GM12865 (cell line): ENCODE measurements at regions not wholly inside any gene's neighbourhood (a gene's known extent, or its start where the extent isn't known, plus 50 kb on each side); places are given as distances from the start of the nearest gene placed in this dataset.

Experiments
- DNase-seq: peaks from one replicate; pipeline ENCODE4 v3.0.0; 2010; ENCODE audit warnings: low read depth
- H3K4me3 ChIP-seq: 2 replicates; pipeline ENCODE4 v1.5.1; 2011; ENCODE audit warnings: mild to moderate bottlenecking, low read depth, low read length, control low read depth
- CTCF ChIP-seq: IDR thresholded peaks from 2 replicates; pipeline ENCODE4 v1.5.1; 2011; ENCODE audit warnings: low read length, control low read depth, low read depth, inconsistent platforms; ENCODE audit not compliant: insufficient read depth; ENCODE audit errors: missing control alignments

GRCh38 chr22:48261048-48261621, 1498.7 kb downstream of the TBC1D22A start:
- DNase-seq: no peak
- no peak overlapping the region for H3K4me3 ChIP-seq
- no peak for TF ChIP-seq CTCF

GRCh38 chr22:48259991-48260670, 1497.7 kb downstream of the TBC1D22A start:
- no peak overlapping the region for H3K4me3 ChIP-seq
- no peak for DNase-seq
- TF ChIP-seq CTCF: no peak

- no peak overlapping the region for H3K4me3 ChIP-seq
- no peak for DNase-seq
- no peak for TF ChIP-seq CTCF
Measured at GRCh38 chr22:48258811-48259210, 1496.4 kb downstream of the TBC1D22A start.

- H3K4me3 ChIP-seq: no peak overlapping the region
- TF ChIP-seq CTCF: no peak
- no peak for DNase-seq
Measured at GRCh38 chr22:48258064-48258701, 1495.7 kb downstream of the TBC1D22A start.

- no peak for TF ChIP-seq CTCF
Measured at GRCh38 chr22:48257685-48258055, 1495.2 kb downstream of the TBC1D22A start.

GRCh38 chr22:48256776-48257684, 1494.6 kb downstream of the TBC1D22A start:
- no peak for TF ChIP-seq CTCF
- no peak overlapping the region for H3K4me3 ChIP-seq
- DNase-seq: no peak

More at GRCh38 chr22:48257685-48258055, 1495.2 kb downstream of the TBC1D22A start:
- DNase-seq: no peak
- no peak overlapping the region for H3K4me3 ChIP-seq
